ENCODE measurements at regions not wholly inside any gene's neighbourhood (a gene's known extent, or its start where the extent isn't known, plus 50 kb on each side); places are given as distances from the start of the nearest gene placed in this dataset.

- no peaks in the 10 kb centered on the region for H3K4me1 ChIP-seq (ENCODE audit: insufficient read depth, low read length)
- no peaks in the 10 kb centered on the region for H3K36me3 ChIP-seq (ENCODE audit: insufficient read depth, low read length)
- no peaks in the 10 kb centered on the region for H3K9me3 ChIP-seq (ENCODE audit: control insufficient read depth, insufficient read depth, low read length)
- H3K9ac ChIP-seq (ENCODE audit: low read depth, low read length) = no peak overlapping the region
Measured at GRCh38 chr14:61948376-61948775, 186.2 kb downstream of the SNAPC1 start.

- H3K36me3 ChIP-seq (ENCODE audit: insufficient read depth, low read length) = no peaks in the 10 kb centered on the region
- no peaks in the 10 kb centered on the region for H3K4me1 ChIP-seq (ENCODE audit: insufficient read depth, low read length)
- H3K9ac ChIP-seq (ENCODE audit: low read depth, low read length) = no peak overlapping the region
- H3K9me3 ChIP-seq (ENCODE audit: control insufficient read depth, insufficient read depth, low read length) = no peaks in the 10 kb centered on the region
Measured at GRCh38 chr14:61950340-61950739, 188.1 kb downstream of the SNAPC1 start.

- Histone ChIP-seq H3K9ac (ENCODE audit: low read depth, low read length) (no peak overlapping the region), H3K9me3 (ENCODE audit: control insufficient read depth, insufficient read depth, low read length) (peaks cover 3% of the 10 kb centered on the region; the same call in 1 of the 2 replicates), H3K36me3 (ENCODE audit: insufficient read depth, low read length) (no peaks in the 10 kb centered on the region), H3K4me1 (ENCODE audit: insufficient read depth, low read length) (no peaks in the 10 kb centered on the region)
Measured at GRCh38 chr14:61953602-61954001, 191.4 kb downstream of the SNAPC1 start.

DNA sequence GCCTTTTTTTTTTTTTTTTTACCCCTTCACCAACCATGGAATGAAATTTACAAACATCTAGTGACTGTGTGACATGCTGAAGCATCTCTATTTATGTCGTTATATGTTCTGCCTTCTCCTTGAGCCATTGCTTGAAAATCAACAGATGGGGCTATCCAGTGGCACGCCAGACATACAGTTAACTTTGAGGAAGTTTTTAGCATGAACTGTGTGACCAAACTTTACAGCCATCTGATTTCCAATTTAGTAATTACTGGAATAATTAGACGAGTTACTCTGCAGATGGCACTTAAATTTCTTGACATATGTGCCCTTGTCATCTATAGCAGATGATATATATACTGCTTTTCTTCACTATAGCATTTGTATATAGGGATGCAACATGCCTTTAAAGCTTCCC is 192.1 kb downstream of the SNAPC1 start:
- no peaks in the 10 kb centered on the region for H3K36me3 ChIP-seq (ENCODE audit: insufficient read depth, low read length)

DNA sequence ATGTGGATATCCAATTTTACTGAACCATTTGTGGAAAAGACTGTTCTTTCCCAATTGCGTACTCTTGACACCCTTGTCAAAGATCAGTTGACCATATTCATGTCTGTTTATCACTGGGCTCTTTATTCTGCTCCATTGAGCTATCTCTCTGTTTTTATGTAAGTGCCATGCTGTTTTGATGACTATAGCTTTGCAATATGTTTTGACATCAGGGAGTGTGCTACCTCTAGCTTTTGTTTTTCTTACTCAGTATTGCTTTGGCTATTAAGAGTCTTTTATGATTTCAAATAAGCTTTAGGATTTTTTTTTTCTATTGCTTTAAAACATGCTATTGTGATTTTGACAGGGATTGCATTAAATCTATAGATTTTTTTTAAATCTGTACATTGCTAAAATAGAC is 194.3 kb downstream of the SNAPC1 start:
- Histone ChIP-seq H3K4me1 (ENCODE audit: insufficient read depth, low read length) (no peaks in the 10 kb centered on the region), H3K9me3 (ENCODE audit: control insufficient read depth, insufficient read depth, low read length) (peaks cover 3% of the 10 kb centered on the region; the same call in 1 of the 2 replicates), H3K36me3 (ENCODE audit: insufficient read depth, low read length) (no peaks in the 10 kb centered on the region), H3K9ac (ENCODE audit: low read depth, low read length) (no peak overlapping the region)

More for the DNA sequence above, 192.1 kb downstream of the SNAPC1 start:
- Histone ChIP-seq H3K9ac (ENCODE audit: low read depth, low read length) (no peak overlapping the region), H3K4me1 (ENCODE audit: insufficient read depth, low read length) (no peaks in the 10 kb centered on the region), H3K9me3 (ENCODE audit: control insufficient read depth, insufficient read depth, low read length) (peaks cover 3% of the 10 kb centered on the region; the same call in 1 of the 2 replicates)

- H3K36me3 ChIP-seq (ENCODE audit: insufficient read depth, low read length) = no peaks in the 10 kb centered on the region
- H3K9me3 ChIP-seq (ENCODE audit: control insufficient read depth, insufficient read depth, low read length) = peaks cover 3% of the 10 kb centered on the region; the same call in 1 of the 2 replicates
- no peaks in the 10 kb centered on the region for H3K4me1 ChIP-seq (ENCODE audit: insufficient read depth, low read length)
- no peak overlapping the region for H3K9ac ChIP-seq (ENCODE audit: low read depth, low read length)
Measured at GRCh38 chr14:61959348-61959747, 197.1 kb downstream of the SNAPC1 start.

DNA sequence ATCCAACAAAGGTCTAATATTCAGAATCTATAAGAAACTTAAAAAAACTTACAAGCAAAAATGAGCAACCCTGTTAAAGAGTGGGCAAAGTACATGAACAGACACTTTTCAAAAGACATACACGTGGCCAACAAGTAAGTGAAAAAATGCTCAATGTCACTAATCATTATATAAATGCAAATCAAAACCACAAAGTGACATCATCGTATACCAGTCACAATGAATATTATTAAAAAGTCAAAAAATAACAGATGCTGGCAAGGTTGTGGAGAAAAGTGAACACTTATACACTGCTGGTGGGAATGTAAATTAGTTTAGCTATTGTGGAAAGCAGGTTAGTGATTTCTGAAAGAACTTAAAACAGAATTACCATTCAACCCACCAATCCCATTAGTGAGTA is 199.1 kb downstream of the SNAPC1 start:
- H3K4me1 ChIP-seq (ENCODE audit: insufficient read depth, low read length) = no peaks in the 10 kb centered on the region
- H3K36me3 ChIP-seq (ENCODE audit: insufficient read depth, low read length) = no peaks in the 10 kb centered on the region
- H3K9me3 ChIP-seq (ENCODE audit: control insufficient read depth, insufficient read depth, low read length) = peaks cover under 1% of the 10 kb centered on the region; the same call in 1 of the 2 replicates
- H3K9ac ChIP-seq (ENCODE audit: low read depth, low read length) = no peak overlapping the region

DNA sequence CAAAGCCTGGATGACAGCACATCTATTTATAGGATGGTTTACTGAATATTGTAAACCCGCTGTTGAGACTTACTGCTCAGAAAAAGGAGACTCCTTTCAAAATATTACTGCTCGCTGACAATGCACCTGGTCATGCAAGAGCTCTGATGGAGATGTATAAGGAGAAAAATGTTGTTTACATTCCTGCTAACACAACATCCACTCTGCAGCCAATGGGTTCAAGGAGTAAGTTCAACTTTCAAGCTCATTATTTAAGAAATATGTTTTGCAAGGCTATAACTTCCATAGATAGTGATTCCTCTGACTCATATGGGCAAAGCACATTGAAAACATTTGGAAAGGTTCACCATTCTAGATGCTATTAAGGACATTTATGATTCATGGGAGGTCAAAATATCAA is 201.7 kb downstream of the SNAPC1 start:
- H3K9ac ChIP-seq (ENCODE audit: low read depth, low read length) = no peak overlapping the region
- no peaks in the 10 kb centered on the region for H3K36me3 ChIP-seq (ENCODE audit: insufficient read depth, low read length)

DNA sequence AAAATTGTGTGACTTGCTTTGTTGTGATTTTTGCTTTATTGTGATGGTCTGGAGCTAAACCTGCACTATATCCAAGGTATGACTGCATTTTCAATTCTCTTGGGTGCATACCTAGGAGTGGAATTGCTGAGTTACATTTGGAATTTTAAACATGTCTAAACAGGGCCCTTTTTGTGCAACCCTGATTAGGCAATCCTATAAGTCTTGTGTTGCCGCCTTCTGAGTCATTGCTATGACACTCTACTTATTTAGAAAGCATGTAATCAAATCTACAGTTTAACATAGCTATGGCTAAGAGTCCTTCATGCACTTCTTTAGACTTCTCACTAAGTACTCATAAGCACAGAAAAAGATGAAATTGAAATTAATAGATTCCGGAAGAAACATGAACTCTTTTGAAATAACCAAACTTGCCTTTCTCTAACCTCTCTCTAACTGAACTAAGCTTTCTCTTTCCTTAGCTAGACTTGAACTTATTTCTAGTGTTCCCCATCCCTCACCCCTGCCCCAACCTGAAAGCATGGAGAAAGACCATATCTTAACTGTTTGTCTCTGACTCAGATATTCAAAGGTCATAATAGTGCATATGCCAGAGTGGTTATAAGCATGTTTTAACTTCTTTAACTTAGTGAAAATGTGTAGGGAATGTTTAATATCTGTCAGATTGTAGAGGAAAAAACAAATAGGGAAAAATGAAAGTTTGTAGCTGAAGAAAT is 203.0 kb downstream of the SNAPC1 start:
- no peaks in the 10 kb centered on the region for H3K36me3 ChIP-seq (ENCODE audit: insufficient read depth, low read length)
- no peak overlapping the region for H3K9ac ChIP-seq (ENCODE audit: low read depth, low read length)
- no peaks in the 10 kb centered on the region for H3K4me1 ChIP-seq (ENCODE audit: insufficient read depth, low read length)
- no peaks in the 10 kb centered on the region; the same call in 1 of the 2 replicates for H3K9me3 ChIP-seq (ENCODE audit: control insufficient read depth, insufficient read depth, low read length)

More for the DNA sequence above, 201.7 kb downstream of the SNAPC1 start:
- H3K9me3 ChIP-seq (ENCODE audit: control insufficient read depth, insufficient read depth, low read length) = no peaks in the 10 kb centered on the region
- H3K4me1 ChIP-seq (ENCODE audit: insufficient read depth, low read length) = no peaks in the 10 kb centered on the region

DNA sequence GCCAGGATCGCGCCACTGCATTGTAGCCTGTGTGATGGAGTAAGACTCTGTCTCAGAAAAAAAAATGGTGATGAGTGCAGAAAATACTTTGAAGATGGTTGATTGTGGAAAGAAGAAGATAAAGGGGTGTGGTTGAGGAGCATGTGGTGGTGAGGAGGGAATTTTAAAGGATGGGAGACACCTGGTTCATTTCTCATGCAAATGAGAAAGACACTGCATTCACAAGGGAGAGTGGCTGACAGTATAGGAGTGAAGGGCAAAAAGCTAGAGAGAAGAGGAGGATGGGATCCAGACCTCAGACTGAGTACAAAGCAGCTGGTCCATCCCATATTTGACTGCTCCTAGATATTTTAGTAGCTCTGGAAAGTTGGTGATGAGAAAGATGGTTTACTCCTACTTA is 206.0 kb downstream of the SNAPC1 start:
- H3K9ac ChIP-seq (ENCODE audit: low read depth, low read length) = no peak overlapping the region
- no peaks in the 10 kb centered on the region for H3K4me1 ChIP-seq (ENCODE audit: insufficient read depth, low read length)
- no peaks in the 10 kb centered on the region for H3K36me3 ChIP-seq (ENCODE audit: insufficient read depth, low read length)
- H3K9me3 ChIP-seq (ENCODE audit: control insufficient read depth, insufficient read depth, low read length) = no peaks in the 10 kb centered on the region; the same call in 1 of the 2 replicates

- Histone ChIP-seq H3K4me1 (ENCODE audit: insufficient read depth, low read length) (no peaks in the 10 kb centered on the region), H3K9ac (ENCODE audit: low read depth, low read length) (no peak overlapping the region), H3K36me3 (ENCODE audit: insufficient read depth, low read length) (no peaks in the 10 kb centered on the region), H3K9me3 (ENCODE audit: control insufficient read depth, insufficient read depth, low read length) (peaks cover 10% of the 10 kb centered on the region)
Measured at GRCh38 chr14:61972711-61973110, 210.5 kb downstream of the SNAPC1 start.

- Histone ChIP-seq H3K36me3 (ENCODE audit: insufficient read depth, low read length) (no peaks in the 10 kb centered on the region), H3K9ac (ENCODE audit: low read depth, low read length) (no peak overlapping the region), H3K4me1 (ENCODE audit: insufficient read depth, low read length) (no peaks in the 10 kb centered on the region), H3K9me3 (ENCODE audit: control insufficient read depth, insufficient read depth, low read length) (peaks cover 10% of the 10 kb centered on the region)
Measured at GRCh38 chr14:61973981-61974380, 211.8 kb downstream of the SNAPC1 start.

DNA sequence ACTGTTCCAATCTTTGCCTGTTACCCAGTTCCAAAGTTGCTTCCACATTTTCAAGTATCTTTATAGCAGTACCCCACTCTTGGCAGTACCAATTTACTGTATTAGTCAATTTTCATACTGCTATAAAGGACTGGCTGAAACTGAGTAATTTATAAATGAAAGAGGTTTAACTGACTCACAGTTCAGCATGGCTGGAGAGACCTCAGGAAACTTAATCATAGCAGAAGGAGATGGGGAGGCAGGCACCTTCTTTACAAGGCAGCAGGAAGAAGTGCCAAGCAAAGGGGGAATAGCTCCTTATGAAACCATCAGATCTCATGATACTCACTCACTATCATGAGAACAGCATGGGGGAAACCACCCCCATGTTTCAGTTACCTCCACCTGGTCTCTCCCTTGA is 215.0 kb downstream of the SNAPC1 start:
- Histone ChIP-seq H3K9ac (ENCODE audit: low read depth, low read length) (no peak overlapping the region), H3K4me1 (ENCODE audit: insufficient read depth, low read length) (no peaks in the 10 kb centered on the region), H3K36me3 (ENCODE audit: insufficient read depth, low read length) (no peaks in the 10 kb centered on the region), H3K9me3 (ENCODE audit: control insufficient read depth, insufficient read depth, low read length) (peaks cover 10% of the 10 kb centered on the region)

- Histone ChIP-seq H3K36me3 (ENCODE audit: insufficient read depth, low read length) (no peaks in the 10 kb centered on the region), H3K9me3 (ENCODE audit: control insufficient read depth, insufficient read depth, low read length) (no peaks in the 10 kb centered on the region), H3K4me1 (ENCODE audit: insufficient read depth, low read length) (no peaks in the 10 kb centered on the region), H3K9ac (ENCODE audit: low read depth, low read length) (no peak overlapping the region)
Measured at GRCh38 chr14:61988240-61988639, 226.0 kb downstream of the SNAPC1 start.

GRCh38 chr14:61992139-61992538 is 229.9 kb downstream of the SNAPC1 start:
- no peaks in the 10 kb centered on the region for H3K9me3 ChIP-seq (ENCODE audit: control insufficient read depth, insufficient read depth, low read length)
- H3K9ac ChIP-seq (ENCODE audit: low read depth, low read length) = no peak overlapping the region
- no peaks in the 10 kb centered on the region for H3K4me1 ChIP-seq (ENCODE audit: insufficient read depth, low read length)
- no peaks in the 10 kb centered on the region for H3K36me3 ChIP-seq (ENCODE audit: insufficient read depth, low read length)

Measured in ES-I3 (cell line).